IPS-18c (cell line): ENCODE measurements at regions not wholly inside any gene's neighbourhood (a gene's known extent, or its start where the extent isn't known, plus 50 kb on each side); places are given as distances from the start of the nearest gene placed in this dataset.

Experiments
- H3K4me3 ChIP-seq: 2 replicates; pipeline ENCODE4 v1.7.0; 2013; ENCODE audit warnings: low read depth, mild to moderate bottlenecking, low read length, moderate library complexity; ENCODE audit not compliant: insufficient read depth
- H3K9me3 ChIP-seq: one replicate; pipeline ENCODE4 v1.6.1; 2013; ENCODE audit warnings: mild to moderate bottlenecking, low read length, moderate library complexity; ENCODE audit not compliant: control insufficient read depth, insufficient read depth

DNA sequence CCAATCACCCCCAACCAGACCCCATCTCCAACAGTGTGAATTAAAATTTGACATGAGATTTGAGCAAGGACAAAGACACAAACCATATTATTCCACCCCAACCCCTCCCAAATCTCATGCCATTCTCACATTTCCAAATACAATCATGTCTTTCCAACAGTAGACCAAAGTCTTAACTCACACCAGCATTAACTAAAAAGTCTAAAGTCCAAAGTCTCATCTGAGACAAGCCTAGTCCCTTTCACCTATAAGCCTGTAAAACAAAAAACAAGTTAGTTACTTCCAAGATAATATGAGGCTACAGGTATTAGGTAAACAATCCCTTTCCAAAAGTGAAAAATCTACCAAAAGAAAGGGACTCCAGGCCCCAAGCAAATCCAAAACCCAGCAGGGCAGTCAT, 140.6 kb upstream of the NR4A3 start:
- no peak overlapping the region for H3K4me3 ChIP-seq

DNA sequence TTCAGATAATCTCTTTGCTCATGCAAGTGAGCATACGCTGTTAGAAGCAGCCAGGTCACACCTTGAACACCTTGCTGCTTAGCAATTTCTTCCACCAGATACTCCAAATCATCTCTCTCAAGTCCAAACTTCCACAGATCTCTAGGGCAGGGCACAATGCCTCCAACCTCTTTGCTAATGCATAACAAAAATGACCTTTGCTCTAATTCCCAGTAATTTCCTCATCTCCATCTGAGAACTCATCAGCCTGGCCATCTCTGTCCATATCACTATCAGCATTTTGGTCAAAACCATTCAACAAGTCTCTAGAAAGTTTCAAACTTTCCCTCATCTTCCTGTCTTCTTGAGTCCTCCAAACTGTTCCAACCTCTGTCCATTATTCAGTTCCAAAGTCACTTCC, 139.3 kb upstream of the NR4A3 start:
- Histone ChIP-seq H3K4me3 (no peak overlapping the region), H3K9me3 (no peaks in the 10 kb centered on the region)

More for the DNA sequence above, 140.6 kb upstream of the NR4A3 start:
- no peaks in the 10 kb centered on the region for H3K9me3 ChIP-seq

DNA sequence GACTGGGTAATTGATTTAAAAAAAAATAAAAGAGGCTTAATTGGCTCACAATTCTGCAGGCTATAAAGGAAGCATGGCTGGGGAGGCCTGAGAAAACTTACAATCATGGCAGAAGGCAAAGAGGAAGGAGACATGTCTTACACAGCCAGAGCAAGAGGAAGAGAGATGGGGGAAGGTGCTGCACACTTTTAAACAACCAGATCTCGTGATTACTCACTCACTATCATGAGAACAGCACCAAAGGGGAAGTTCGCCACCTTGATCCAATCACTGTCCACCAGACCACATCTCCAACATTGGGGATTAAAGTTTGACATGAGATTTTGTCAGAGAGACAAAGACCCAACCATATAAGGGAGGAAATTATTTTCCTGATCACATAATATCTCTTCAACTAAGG, 138.8 kb upstream of the NR4A3 start:
- H3K4me3 ChIP-seq: no peak overlapping the region
- no peaks in the 10 kb centered on the region for H3K9me3 ChIP-seq

DNA sequence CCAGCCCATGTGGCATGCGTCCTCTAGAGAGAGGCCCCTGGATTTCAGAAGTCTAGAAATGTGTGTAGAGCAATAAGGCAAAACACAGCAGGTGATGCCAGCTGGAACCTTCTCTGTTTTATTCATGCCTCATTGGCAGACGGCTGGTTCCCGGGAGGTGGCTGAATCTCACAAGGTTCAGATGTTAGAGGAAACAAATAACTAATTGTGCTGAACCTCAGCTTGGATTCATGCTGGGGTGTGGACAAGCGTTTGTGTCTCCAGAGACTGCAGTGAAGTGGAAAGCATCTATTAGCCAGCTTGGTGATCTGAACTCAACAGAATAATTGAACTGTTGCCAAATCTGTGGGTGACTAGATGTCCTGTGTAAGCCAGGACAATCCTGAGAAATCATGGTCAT, 131.1 kb upstream of the NR4A3 start:
- no peak overlapping the region for H3K4me3 ChIP-seq
- H3K9me3 ChIP-seq: no peaks in the 10 kb centered on the region

DNA sequence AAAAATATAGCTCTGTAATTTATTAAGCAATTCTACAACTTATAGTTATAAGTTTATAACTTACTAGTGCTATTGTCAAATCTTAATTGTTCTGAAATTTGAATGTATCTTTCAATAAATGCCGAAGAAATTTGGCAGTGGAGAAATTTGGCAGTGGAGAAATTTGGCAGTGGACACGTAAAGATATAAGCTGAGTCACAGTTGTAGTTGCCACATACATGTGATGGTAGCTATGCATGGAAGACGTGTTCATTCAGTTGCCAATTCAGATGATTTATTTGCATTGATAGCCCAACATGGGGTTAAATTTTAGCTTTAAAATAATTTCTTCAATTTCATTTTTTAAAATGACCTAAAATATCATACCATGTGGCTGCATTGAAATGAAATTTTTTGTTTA, 127.8 kb upstream of the NR4A3 start:
- no peaks in the 10 kb centered on the region for H3K9me3 ChIP-seq
- H3K4me3 ChIP-seq: no peak overlapping the region

DNA sequence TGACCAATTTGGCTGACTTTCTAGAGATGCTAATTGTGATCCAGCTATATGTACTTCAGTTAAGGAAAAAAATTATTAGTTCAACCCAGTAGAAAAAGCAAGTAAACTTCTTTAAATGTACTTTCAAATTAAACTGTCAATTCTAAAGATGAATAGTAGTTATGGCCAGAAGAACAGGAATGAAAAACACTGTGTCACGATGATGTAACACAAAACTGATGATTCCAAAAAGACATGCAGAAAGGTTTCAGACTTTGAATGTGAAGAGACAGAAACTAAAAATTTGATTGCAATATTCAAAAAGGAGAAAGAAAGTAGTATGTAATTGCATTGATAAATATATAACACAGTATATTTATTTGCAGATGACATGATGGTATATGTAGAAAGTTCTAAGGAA, 127.3 kb upstream of the NR4A3 start:
- no peak overlapping the region for H3K4me3 ChIP-seq
- no peaks in the 10 kb centered on the region for H3K9me3 ChIP-seq

DNA sequence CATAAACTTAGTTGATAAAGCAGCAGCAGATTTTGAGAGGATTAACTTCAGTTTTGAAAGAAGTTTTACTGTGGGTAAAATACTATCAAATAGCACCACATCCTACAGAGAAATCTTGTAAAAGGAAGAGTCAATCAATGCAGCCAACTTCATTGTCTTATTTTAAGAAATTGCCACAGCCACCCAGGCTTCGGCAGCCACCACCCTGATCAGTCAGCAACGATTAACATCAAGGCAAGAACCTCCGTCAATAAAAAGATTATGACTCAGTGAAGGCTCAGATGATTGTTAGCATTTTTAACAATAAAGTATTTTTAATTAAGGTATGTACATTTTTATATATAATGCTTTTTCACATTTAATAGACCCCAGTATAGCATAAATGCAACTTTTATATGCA, 122.3 kb upstream of the NR4A3 start:
- H3K9me3 ChIP-seq: no peaks in the 10 kb centered on the region

DNA sequence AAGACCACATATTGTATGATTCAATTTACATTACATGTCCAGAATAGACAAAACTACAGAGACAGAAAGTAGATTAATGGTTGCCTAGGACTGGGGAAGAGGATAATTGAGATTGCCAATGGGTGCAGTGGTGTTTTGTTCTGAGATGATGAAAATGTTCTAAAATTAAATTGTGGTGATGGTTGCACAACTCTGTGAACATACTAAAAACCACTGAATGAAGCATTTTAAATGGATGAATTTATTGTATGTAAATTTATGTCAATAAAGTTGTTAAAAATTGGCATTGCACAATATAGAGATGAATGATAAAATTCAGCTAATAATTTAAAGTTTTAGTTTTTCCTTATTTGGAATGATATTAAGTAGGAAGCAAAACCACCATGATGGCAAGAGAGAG, 109.5 kb upstream of the NR4A3 start:
- no peaks in the 10 kb centered on the region for H3K9me3 ChIP-seq
- H3K4me3 ChIP-seq: no peak overlapping the region

More for the DNA sequence above, 122.3 kb upstream of the NR4A3 start:
- H3K4me3 ChIP-seq: no peak overlapping the region

DNA sequence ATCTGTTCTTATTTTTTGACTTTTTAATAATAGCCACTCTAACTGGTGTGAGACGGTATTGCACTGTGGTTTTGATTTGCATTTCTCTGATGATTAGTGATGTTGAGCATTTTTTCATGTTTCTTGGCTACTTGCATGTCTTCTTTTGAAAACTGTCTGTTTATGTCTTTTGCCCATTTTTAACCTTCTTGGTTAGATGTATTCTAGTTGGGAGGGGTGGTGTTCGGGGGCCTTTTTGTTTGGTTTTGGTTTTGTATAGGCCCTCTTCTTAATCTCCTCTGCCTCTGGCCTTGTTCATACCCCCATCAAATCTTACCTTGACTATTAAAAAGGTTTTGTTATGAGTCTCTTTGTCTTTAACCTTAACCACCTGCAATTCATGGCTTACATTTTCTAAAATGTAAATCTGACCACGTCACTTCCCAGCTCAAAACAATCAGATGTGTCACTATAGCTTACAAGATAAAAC, 107.8 kb upstream of the NR4A3 start:
- Histone ChIP-seq H3K9me3 (no peaks in the 10 kb centered on the region), H3K4me3 (no peak overlapping the region)

DNA sequence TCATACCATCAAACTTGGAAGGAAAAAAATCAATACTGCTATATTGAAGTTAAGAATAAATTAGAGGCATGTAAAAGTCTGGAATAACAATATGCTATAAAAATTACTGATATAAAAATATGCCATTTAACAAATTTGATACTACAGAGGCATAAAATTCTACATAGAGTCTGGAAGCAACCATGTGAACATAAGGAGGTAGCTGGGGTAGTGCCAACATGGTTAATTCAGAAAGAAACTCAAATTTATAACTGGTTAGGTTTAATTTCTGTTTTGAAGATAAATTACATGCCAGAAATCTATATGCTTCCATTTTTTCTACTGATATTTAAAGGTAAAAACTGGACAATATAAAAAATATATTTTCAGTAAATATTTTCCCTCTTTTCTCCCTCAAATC, 103.1 kb upstream of the NR4A3 start:
- H3K4me3 ChIP-seq: no peak overlapping the region
- H3K9me3 ChIP-seq: no peaks in the 10 kb centered on the region

DNA sequence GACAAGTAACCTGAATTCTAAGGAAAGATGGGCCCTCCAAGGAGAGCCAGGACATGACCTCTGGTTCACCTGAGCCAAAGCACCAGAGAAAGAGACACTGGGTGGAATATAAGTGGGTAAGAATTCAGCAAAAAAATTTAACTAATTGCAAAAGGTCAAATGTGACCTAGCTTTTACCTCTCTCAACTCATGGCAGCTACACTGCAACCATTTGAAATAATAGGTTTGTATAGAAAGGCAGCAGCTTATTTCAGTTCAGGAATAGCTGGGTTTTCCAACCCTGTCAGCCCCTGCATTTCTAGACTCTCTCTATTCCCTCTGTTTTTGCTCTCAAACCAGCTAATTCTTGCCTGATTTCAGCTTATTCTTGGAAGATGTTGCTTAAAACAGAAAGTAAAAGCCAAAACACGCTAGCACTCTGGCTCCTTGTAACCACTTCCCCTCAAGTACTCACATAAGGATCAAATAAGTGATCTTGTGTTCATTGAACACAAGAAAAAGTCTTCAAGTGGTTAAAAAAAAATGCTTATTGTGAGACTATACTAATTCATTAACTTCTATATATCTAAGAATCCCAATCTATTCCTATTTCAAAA, 101.1 kb upstream of the NR4A3 start:
- no peaks in the 10 kb centered on the region for H3K9me3 ChIP-seq
- no peak overlapping the region for H3K4me3 ChIP-seq

DNA sequence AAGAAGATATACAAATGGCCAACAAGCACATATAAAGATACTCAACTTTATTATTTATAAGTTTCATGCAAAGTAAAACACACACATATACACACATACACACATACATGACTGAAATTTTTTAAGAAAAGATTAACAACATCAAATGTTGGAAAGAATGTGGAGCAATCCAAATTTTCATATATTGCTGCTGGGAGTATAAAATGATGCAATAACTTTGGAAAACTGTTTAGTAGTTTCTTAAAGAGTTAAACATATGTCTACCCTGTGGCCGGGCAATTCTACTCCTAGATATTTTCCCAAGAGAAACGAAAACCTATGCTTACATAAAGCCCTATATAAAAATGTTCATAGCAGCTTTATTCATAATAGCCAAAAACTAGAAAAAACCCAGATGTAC, 99.8 kb upstream of the NR4A3 start:
- no peak overlapping the region for H3K4me3 ChIP-seq
- H3K9me3 ChIP-seq: no peaks in the 10 kb centered on the region

DNA sequence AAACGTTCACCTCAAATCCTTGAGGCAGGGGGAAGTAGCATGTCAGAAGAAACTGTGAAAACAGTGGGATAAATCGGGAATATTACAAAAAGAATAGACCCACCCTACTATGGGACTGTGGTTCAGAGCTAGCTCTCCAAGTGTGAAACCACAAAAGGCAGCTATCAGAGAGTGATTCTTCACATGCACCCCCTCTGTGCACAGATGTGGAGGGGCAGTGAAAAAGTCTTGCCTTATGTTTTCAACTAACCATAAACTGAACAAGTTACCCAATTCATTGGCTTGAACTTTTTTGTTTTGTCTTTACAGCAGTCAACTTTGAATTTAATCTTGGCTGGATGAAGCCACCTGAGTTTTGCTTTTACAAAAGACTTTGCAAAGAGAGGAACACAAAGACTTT, 98.8 kb upstream of the NR4A3 start:
- H3K9me3 ChIP-seq: no peaks in the 10 kb centered on the region
- H3K4me3 ChIP-seq: no peak overlapping the region; the same call in 1 of the 2 replicates

DNA sequence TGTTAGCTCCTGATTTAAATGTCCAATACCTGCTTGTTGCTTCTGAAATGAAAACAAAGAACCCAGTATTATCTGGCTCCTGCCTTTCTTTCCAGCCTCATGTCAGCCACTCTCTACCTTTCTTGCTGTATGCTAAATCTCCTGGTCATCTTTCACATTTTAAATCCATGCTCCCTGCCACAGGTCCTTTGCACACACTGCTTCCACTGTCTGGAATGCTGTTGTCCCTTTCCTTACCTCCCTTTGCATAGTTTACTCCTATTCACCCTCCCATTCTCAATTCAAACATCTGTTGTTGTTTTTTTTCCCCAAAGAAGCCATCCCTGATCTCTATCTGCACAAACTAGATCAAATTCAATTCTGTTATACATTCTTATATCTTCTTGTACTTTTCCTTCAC, 97.0 kb upstream of the NR4A3 start:
- no peaks in the 10 kb centered on the region for H3K9me3 ChIP-seq
- no peak overlapping the region for H3K4me3 ChIP-seq

DNA sequence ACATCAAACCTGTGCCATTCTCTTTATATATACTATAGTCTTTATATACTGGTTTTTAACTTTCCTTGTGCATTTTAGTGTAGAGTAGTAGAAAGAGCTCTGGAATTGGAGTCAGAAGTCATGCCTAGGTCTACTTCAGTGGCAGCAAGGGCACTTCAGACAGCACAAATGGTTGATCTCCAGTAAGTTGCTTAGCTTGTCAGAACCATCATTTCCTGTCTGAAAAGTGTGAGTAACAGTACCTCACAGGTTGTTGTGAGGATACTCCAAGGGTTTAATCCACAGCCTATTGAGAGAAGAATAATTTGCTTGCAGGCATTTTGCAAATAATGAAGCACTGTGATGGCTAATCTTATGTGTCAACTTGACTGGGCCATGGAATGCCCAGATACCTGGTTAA, 95.8 kb upstream of the NR4A3 start:
- H3K4me3 ChIP-seq: no peak overlapping the region
- no peaks in the 10 kb centered on the region for H3K9me3 ChIP-seq

DNA sequence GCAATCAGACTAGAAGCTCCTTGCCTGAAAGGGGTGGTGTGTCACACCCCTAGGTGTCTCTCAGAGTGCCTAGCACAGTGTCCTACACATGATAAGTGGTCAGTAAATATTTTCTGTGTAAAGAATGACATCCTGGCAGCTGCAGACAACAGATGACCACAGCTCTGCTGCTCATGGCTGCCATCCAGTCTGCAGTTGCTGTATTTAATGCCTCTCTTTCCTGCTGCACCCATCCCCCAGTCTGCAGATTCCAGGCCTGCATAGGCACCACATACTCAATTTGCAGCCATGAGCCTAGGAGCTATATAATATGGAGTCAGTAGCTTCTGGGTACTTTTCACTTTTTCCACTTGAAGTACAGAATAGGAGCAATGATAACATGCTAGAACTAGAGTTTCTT, 94.9 kb upstream of the NR4A3 start:
- no peaks in the 10 kb centered on the region for H3K9me3 ChIP-seq
- H3K4me3 ChIP-seq: no peak overlapping the region

DNA sequence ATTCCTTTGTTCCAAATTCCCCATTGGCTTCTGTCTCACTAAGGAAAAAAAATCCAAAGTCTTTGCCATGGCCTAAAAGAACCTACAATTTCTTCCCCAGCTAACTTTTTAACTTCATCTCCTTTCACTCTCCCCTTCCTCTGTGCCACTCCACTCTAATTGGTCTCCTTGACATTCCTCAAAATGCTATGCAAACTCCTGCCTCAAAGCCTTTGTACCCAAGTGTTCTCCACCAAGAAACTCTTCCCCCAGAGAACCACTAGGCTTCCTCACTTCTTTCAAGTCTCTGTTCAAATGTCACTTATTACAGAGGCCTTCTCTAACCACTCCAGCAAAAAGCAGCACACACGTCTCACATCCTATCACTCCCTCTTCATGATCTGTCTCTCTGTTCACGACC, 91.6 kb upstream of the NR4A3 start:
- Histone ChIP-seq H3K9me3 (no peaks in the 10 kb centered on the region), H3K4me3 (no peak overlapping the region)

DNA sequence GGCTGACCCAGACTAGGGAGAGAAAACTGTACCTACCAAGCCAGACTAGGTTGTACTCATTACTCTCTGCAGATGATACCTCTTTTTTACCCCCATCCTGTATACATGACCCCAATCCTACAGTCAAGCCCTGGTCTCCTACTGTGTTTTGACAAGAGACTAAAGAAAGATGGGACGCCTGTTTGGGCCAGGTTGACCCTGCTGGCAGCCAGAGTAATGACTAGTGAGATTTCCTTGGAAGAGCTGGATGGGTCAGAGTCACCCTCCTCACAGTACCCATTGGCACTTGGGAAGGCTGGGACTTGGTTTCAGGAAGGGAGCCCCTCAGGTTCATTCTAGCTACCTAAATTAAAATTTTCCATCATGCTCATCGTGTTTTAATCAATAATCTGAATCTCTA, 89.7 kb upstream of the NR4A3 start:
- no peak overlapping the region for H3K4me3 ChIP-seq

DNA sequence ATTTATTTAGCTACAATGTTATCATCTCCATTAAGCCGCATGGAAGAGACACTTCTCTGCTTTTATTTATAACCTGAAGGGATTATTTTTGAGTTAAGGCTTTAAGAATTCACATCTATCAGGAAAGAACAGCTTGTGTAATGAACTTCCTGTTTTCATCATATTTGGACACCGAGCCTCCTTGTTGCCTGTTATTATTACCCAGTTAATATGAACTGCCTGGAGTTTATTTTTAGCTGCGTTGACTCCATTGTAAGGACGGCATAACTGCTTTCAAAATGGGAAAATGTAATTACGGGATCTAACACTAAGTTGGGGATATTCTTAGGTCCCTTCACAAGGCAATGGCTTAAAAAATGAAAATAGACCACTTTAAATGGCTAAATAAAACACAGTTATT, 89.0 kb upstream of the NR4A3 start:
- no peak overlapping the region for H3K4me3 ChIP-seq

More for the DNA sequence above, 89.7 kb upstream of the NR4A3 start:
- H3K9me3 ChIP-seq: no peaks in the 10 kb centered on the region

More for the DNA sequence above, 89.0 kb upstream of the NR4A3 start:
- no peaks in the 10 kb centered on the region for H3K9me3 ChIP-seq
